K562 (cell line): ENCODE measurements at regions not wholly inside any gene's neighbourhood (a gene's known extent, or its start where the extent isn't known, plus 50 kb on each side); places are given as distances from the start of the nearest gene placed in this dataset.

Experiments used
- DMBX1 ChIP-seq: fragments of 250-450 bp; sonication (Bioruptor Pico); IDR thresholded peaks from 2 replicates; pipeline ENCODE4 v1.8.0; 2022; ENCODE audit warnings: inconsistent platforms, mild to moderate bottlenecking, moderate library complexity, borderline replicate concordance
- GATA2 ChIP-seq: sonication (generic); formaldehyde crosslinking; IDR thresholded peaks from 2 replicates; pipeline ENCODE4 v1.4.0; 2020; ENCODE audit warnings: mild to moderate bottlenecking, missing genetic modification reagents
- NR3C1 ChIP-seq: sonication (generic); formaldehyde crosslinking; IDR thresholded peaks from 2 replicates; pipeline ENCODE4 v1.8.1; 2022; ENCODE audit warnings: missing genetic modification reagents
- STAG1 ChIP-seq: sonication (generic); formaldehyde crosslinking; IDR thresholded peaks from 2 replicates; pipeline ENCODE4 v1.5.0; 2020; ENCODE audit warnings: missing genetic modification reagents, borderline replicate concordance
- ZFP30 ChIP-seq: fragments of 250-450 bp; sonication (Bioruptor Pico); IDR thresholded peaks from 2 replicates; pipeline ENCODE4 v1.8.0; 2022; ENCODE audit warnings: moderate library complexity, mild to moderate bottlenecking, inconsistent platforms, borderline replicate concordance
- TF ChIP-seq, protein P1 (sequence below): fragments of 250-450 bp; sonication (Bioruptor Pico); IDR thresholded peaks from 2 replicates; pipeline ENCODE4 v1.4.0; 2020; ENCODE audit warnings: mild to moderate bottlenecking, moderate library complexity, borderline replicate concordance
- TF ChIP-seq, protein P2 (sequence below), 3 experiments: IDR thresholded peaks in 2 of 3; conservative IDR thresholded peaks in 1 of 3; 2 replicates each; pipeline ENCODE4 v1.5.1; 2011 to 2012; ENCODE audit warnings: low read length in 3 of 3, mild to moderate bottlenecking in 3 of 3, control low read depth in 2 of 3, improper control_type of control experiment in 1 of 3, inconsistent platforms in 1 of 3, low read depth in 1 of 3, mixed read lengths in 1 of 3, moderate library complexity in 1 of 3; ENCODE audit not compliant: insufficient read depth in 2 of 3
- TF ChIP-seq, protein P3 (sequence below): sonication (generic); formaldehyde crosslinking; IDR thresholded peaks from 2 replicates; pipeline ENCODE4 v1.9.0; 2022; ENCODE audit warnings: mild to moderate bottlenecking, missing genetic modification reagents

DNA sequence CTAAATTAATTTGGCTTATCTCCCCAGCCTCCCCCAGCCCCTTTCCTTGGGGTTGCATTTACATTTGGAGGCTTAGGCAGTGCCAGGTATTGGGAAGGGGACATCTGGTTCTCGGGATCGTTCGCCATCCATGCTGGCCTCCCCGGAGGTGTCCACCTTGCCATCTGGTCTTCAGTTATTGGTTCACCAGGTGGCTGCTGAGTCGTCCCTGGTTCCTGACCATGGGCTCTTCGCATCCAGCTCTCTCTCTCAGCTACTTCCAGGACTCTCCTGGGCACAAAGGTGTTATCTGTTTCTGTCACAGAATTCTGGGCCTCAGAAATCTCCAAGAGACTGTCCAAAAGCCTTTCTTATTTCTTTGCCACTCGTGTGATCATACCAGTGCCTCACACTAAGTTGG is 75.4 kb upstream of the SCOC start:
- no peak for TF ChIP-seq DMBX1 (CRISPR knock-in tag)
- TF ChIP-seq ZFP30 (CRISPR knock-in tag) = no peak
- no peak for TF ChIP-seq GATA2 (CRISPR knock-in tag)
- TF ChIP-seq STAG1 (CRISPR knock-in tag) = no peak
- TF ChIP-seq, protein P1, sequence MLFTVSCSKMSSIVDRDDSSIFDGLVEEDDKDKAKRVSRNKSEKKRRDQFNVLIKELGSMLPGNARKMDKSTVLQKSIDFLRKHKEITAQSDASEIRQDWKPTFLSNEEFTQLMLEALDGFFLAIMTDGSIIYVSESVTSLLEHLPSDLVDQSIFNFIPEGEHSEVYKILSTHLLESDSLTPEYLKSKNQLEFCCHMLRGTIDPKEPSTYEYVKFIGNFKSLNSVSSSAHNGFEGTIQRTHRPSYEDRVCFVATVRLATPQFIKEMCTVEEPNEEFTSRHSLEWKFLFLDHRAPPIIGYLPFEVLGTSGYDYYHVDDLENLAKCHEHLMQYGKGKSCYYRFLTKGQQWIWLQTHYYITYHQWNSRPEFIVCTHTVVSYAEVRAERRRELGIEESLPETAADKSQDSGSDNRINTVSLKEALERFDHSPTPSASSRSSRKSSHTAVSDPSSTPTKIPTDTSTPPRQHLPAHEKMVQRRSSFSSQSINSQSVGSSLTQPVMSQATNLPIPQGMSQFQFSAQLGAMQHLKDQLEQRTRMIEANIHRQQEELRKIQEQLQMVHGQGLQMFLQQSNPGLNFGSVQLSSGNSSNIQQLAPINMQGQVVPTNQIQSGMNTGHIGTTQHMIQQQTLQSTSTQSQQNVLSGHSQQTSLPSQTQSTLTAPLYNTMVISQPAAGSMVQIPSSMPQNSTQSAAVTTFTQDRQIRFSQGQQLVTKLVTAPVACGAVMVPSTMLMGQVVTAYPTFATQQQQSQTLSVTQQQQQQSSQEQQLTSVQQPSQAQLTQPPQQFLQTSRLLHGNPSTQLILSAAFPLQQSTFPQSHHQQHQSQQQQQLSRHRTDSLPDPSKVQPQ (CRISPR knock-in tag) = no peak
- TF ChIP-seq, protein P2, sequence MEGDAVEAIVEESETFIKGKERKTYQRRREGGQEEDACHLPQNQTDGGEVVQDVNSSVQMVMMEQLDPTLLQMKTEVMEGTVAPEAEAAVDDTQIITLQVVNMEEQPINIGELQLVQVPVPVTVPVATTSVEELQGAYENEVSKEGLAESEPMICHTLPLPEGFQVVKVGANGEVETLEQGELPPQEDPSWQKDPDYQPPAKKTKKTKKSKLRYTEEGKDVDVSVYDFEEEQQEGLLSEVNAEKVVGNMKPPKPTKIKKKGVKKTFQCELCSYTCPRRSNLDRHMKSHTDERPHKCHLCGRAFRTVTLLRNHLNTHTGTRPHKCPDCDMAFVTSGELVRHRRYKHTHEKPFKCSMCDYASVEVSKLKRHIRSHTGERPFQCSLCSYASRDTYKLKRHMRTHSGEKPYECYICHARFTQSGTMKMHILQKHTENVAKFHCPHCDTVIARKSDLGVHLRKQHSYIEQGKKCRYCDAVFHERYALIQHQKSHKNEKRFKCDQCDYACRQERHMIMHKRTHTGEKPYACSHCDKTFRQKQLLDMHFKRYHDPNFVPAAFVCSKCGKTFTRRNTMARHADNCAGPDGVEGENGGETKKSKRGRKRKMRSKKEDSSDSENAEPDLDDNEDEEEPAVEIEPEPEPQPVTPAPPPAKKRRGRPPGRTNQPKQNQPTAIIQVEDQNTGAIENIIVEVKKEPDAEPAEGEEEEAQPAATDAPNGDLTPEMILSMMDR (IDR thresholded peaks at IDR 0.05 in 2 of 3, conservative IDR thresholded peaks at IDR 0.05 in 1 of 3; ENCODE audit: insufficient read depth in 2 of 3, low read depth in 1 of 3, low read length in 3 of 3) = no peak
- TF ChIP-seq NR3C1 (CRISPR knock-in tag) = no peak
- TF ChIP-seq, protein P3, sequence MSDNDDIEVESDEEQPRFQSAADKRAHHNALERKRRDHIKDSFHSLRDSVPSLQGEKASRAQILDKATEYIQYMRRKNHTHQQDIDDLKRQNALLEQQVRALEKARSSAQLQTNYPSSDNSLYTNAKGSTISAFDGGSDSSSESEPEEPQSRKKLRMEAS (CRISPR knock-in tag) = no peak
